Tibial nerve (tissue), 4 donors: ENCODE measurements at regions not wholly inside any gene's neighbourhood (a gene's known extent, or its start where the extent isn't known, plus 50 kb on each side); places are given as distances from the start of the nearest gene placed in this dataset.

ENCODE experiments used
- CTCF ChIP-seq, 5 experiments: fragments of 200-600 bp in 3 of 5; fragments of 450-650 bp in 2 of 5; sonication (generic) in 3 of 5; IDR thresholded peaks; one replicate each; pipeline ENCODE4 v1.5.1; 2016 to 2019; ENCODE audit warnings: antibody characterized with exemption in 5 of 5, mild to moderate bottlenecking in 3 of 5, moderate library complexity in 2 of 5
- EP300 ChIP-seq, 2 donors: sonication (generic); formaldehyde crosslinking; IDR thresholded peaks; one replicate each; pipeline ENCODE4 v1.6.1; 2017; ENCODE audit warnings: antibody characterized with exemption in 2 of 2, mild to moderate bottlenecking in 1 of 2
- POLR2A ChIP-seq, 2 donors: fragments of 450-650 bp; IDR thresholded peaks; one replicate each; pipeline ENCODE4 v1.6.1; 2017; ENCODE audit warnings: antibody characterized with exemption in 2 of 2, mild to moderate bottlenecking in 2 of 2, moderate library complexity in 2 of 2

DNA sequence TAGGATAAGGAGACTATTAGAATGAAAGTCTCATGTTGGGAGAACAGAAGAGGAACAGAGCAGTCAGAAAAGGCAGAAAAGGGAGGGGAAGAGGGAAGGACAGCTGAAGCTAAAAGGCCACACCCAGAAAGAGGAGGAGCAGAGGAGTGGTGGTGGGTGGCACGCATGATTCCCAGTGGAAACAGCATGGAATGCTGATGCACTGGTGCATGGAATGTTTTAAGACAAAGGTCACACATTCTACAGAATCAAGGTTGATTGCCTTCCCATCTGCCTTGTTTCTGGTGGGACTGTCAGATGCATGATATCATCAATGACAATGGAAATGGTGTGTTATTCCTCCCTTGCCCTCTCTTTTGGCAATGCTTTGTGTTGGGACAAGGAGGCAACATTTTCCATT is 285.4 kb upstream of the MKI67 start:
- TF ChIP-seq CTCF (IDR thresholded peaks at IDR 0.05) (no peak), POLR2A (IDR thresholded peaks at IDR 0.05) (no peak), EP300 (IDR thresholded peaks at IDR 0.05) (no peak)
